Activated naive CD8-positive, alpha-beta T cell treated with anti-CD3 and anti-CD28 coated beads, Interleukin-2, amount 10 ng/mL, durations not matched to agents 7 days and 5 days (primary cell): ENCODE measurements at regions not wholly inside any gene's neighbourhood (a gene's known extent, or its start where the extent isn't known, plus 50 kb on each side); places are given as distances from the start of the nearest gene placed in this dataset.

ENCODE experiments used
- ATAC-seq: fragments of 150-1000 bp; cut with Tn5 transposase; one replicate; pipeline ENCODE4 v1.10.0; 2021; ENCODE audit warnings: low read depth, moderate library complexity
- POLR2A ChIA-PET: fragments of 350-600 bp; sonication (Branson Sonifier 250); formaldehyde crosslinking; loops from one replicate; lab custom pipeline; 2021; ENCODE audit warnings: antibody characterized with exemption; lab: Charles Lee
- DNase-seq: peaks from one replicate; pipeline ENCODE4 v3.0.0; 2021
- H3K27ac Mint-ChIP-seq: one replicate; pipeline ENCODE4 v1.8.0; 2022; ENCODE audit warnings: mild to moderate bottlenecking, mixed read lengths
- H3K27me3 Mint-ChIP-seq: one replicate; pipeline ENCODE4 v1.8.0; 2022; ENCODE audit warnings: mild to moderate bottlenecking, moderate library complexity, mixed read lengths
- H3K36me3 Mint-ChIP-seq: one replicate; pipeline ENCODE4 v1.8.0; 2021; ENCODE audit warnings: mild to moderate bottlenecking, mixed read lengths
- H3K4me1 Mint-ChIP-seq: one replicate; pipeline ENCODE4 v1.8.0; 2021; ENCODE audit warnings: mixed read lengths
- H3K4me3 Mint-ChIP-seq: one replicate; pipeline ENCODE4 v1.8.0; 2022; ENCODE audit warnings: mild to moderate bottlenecking, moderate library complexity, mixed read lengths
- H3K9me3 Mint-ChIP-seq: one replicate; pipeline ENCODE4 v1.8.0; 2021; ENCODE audit warnings: mixed read lengths

DNA sequence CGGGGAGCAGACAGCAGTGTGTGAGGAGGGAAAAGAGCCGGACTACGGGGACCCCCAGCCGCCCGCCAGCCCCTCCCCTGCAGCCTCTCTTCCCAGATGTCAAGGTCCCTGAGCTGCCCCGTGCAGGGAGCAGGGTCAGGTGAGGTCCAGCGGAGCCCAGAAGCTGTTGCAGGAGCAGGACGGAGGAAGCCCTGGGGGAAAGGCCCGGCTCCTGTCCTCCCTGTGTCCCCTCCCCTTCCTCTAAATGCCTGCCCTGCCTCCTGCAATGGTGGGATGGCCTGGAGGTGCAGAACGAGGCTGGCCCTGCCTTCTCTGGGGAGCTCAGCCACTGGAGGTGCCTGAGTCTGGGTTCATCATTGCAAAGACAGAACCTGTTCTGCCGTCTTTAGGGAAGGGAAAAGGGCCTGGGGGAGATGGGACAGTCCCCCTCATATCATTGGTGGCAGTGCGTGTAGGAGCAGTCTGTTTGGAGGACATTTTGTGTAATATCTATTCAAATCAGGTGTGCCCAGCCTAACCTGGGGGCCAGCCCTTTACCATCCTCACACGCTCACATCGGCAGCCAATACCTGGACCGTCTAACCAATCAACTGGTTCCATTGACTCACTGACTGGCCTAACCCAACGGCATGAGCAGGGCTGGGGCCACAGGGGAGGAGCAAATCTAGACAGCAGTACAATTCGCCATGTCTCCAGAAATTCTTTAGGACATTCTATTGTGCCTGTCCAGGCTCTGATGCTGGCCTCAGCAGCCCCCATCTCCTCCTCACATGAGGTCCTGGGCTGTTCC is 364.1 kb upstream of the SFSWAP start:
- ATAC-seq (no peak), DNase-seq (no peak)
- H3K27ac Mint-ChIP-seq: no peak overlapping the region
- peaks cover 4% of the 10 kb centered on the region for H3K27me3 Mint-ChIP-seq
- no peaks in the 10 kb centered on the region for H3K36me3 Mint-ChIP-seq
- POLR2A ChIA-PET: no interaction called here
- no peak overlapping the region for H3K4me3 Mint-ChIP-seq
- H3K4me1 Mint-ChIP-seq: no peaks in the 10 kb centered on the region
- no peaks in the 10 kb centered on the region for H3K9me3 Mint-ChIP-seq

- no peaks in the 10 kb centered on the region for H3K4me1 Mint-ChIP-seq
- no peaks in the 10 kb centered on the region for H3K9me3 Mint-ChIP-seq
- H3K27me3 Mint-ChIP-seq: peaks cover 4% of the 10 kb centered on the region
- H3K36me3 Mint-ChIP-seq: no peaks in the 10 kb centered on the region
- no peak overlapping the region for H3K27ac Mint-ChIP-seq
- POLR2A ChIA-PET: no interaction called here
- no peak for DNase-seq
- H3K4me3 Mint-ChIP-seq: no peak overlapping the region
- no peak for ATAC-seq
Measured at GRCh38 chr12:131347345-131347714, 363.6 kb upstream of the SFSWAP start.

DNA sequence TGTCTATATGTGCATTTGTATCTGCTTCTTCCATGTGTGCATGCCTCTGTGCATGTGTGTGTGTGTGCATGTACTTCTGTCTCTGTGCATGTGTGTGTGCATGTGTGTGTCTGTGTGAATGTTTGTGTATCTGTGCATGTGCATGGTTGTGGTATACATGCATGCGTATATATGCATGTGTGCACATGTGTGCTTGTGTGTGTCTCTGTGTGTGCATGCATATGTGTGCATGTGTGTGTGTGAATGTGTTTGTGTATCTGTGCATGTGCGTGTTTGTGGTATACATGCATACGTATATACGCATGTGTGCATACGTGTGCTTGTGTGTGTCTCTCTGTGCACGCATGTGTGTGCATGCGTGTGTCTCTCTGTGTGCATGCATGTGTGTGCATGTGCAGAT is 363.2 kb upstream of the SFSWAP start:
- no peak for ATAC-seq
- H3K36me3 Mint-ChIP-seq: no peaks in the 10 kb centered on the region
- H3K27me3 Mint-ChIP-seq: peaks cover 4% of the 10 kb centered on the region
- no peaks in the 10 kb centered on the region for H3K9me3 Mint-ChIP-seq
- POLR2A ChIA-PET: no interaction called here
- DNase-seq: no peak
- no peak overlapping the region for H3K27ac Mint-ChIP-seq
- no peaks in the 10 kb centered on the region for H3K4me1 Mint-ChIP-seq
- no peak overlapping the region for H3K4me3 Mint-ChIP-seq

GRCh38 chr12:131348231-131348630 is 362.7 kb upstream of the SFSWAP start:
- H3K9me3 Mint-ChIP-seq: no peaks in the 10 kb centered on the region
- no peaks in the 10 kb centered on the region for H3K4me1 Mint-ChIP-seq
- no peak overlapping the region for H3K4me3 Mint-ChIP-seq
- H3K36me3 Mint-ChIP-seq: no peaks in the 10 kb centered on the region
- ATAC-seq (no peak), DNase-seq (no peak)
- H3K27ac Mint-ChIP-seq: no peak overlapping the region
- POLR2A ChIA-PET: no interaction called here
- H3K27me3 Mint-ChIP-seq: peaks cover 4% of the 10 kb centered on the region

- no peak overlapping the region for H3K4me3 Mint-ChIP-seq
- no peaks in the 10 kb centered on the region for H3K9me3 Mint-ChIP-seq
- POLR2A ChIA-PET: no interaction called here
- H3K27ac Mint-ChIP-seq: no peak overlapping the region
- ATAC-seq (no peak), DNase-seq (no peak)
- H3K36me3 Mint-ChIP-seq: no peaks in the 10 kb centered on the region
- no peaks in the 10 kb centered on the region for H3K4me1 Mint-ChIP-seq
- peaks cover 4% of the 10 kb centered on the region for H3K27me3 Mint-ChIP-seq
Measured at GRCh38 chr12:131348646-131349045, 362.2 kb upstream of the SFSWAP start.

DNA sequence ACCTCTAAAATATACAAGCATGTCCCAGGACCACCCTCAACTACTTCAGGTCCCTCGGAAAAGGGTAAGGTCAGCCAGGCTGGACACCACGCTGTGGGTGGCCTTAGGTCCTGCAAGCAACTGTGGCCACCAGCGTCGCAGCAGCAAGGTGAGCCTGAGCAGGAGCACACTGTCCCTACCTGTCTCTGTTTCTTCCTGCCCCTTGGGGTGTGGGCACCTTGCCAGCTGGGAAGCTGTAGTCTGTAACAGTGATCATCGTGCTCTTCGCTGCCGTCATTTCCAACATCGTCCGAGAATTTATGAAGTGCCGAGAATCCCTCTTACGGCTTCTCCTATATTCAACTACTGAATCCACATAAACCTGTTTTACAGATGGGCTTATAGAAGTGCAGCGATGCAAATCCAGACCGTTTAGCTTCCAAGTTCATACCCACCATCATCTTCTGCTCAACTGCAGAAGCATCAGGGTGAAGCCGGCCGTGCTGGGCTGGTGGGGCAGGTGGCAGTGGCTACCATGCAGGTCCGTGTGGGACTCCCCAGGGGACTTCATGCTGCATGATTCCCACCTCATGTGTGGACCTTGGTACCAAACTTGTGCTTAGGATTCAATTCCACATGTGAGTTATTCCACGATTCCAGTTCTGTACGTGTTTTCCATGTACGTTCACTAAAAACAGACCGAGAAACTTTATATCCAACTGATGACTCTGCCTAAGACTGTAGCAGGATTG is 361.3 kb upstream of the SFSWAP start:
- Mint-ChIP-seq H3K36me3 (no peaks in the 10 kb centered on the region), H3K4me1 (no peaks in the 10 kb centered on the region), H3K9me3 (no peaks in the 10 kb centered on the region), H3K4me3 (no peak overlapping the region), H3K27me3 (peaks cover 4% of the 10 kb centered on the region), H3K27ac (no peak overlapping the region)
- ATAC-seq: no peak
- DNase-seq: no peak
- POLR2A ChIA-PET: no interaction called here

DNA sequence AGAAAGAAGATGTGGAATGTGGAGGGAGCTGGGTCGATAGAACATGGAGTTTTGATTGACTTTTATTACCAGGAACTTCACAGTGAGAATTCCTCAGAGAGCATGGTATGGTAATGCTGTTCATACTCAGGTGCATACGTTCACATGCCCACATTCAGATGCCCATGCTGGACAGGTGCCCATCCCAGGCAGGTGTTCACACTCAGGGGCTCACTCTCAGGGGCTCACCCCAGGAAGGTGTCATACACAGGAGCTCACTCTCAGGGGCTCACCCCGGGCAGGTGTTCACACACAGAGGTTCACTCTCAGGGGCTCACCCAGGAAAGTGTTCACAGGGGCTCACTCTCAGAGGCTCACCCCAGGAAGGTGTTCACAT is 360.0 kb upstream of the SFSWAP start:
- Mint-ChIP-seq H3K4me3 (no peak overlapping the region), H3K9me3 (no peaks in the 10 kb centered on the region), H3K27me3 (peaks cover 4% of the 10 kb centered on the region)

DNA sequence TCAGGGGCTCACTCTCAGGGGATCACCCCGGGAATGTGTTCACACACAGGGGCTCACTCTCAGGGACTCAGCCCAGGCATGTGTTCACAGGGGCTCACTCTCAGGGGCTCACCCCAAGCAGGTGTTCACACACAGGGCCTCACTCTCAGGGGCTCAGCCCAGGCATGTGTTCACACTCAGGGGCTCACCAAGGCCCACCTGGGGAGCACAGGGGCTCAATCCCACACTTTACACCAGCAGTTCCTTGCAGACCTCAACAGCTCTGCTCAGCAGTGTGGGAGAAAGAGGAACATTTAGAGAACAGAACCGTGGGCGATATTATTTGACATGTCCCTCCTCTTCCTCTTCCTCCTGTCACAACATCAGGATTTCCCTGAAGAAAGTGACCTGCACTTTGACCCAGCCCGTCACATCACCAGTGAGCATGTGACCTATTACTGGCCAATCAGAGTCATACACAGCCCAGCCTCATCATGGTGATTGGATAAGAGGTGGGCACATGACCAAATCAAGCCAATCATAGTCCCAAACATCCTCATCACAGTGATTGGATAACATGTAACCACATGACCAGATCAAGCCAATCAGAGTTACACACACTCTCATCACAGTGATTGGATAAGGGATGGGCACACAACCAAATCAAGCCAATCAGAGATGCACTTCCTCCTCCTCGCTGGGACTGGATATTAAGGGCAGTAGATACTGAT is 359.4 kb upstream of the SFSWAP start:
- no peak overlapping the region for H3K4me3 Mint-ChIP-seq
- ATAC-seq (no peak), DNase-seq (no peak)
- peaks cover 4% of the 10 kb centered on the region for H3K27me3 Mint-ChIP-seq
- no peaks in the 10 kb centered on the region for H3K4me1 Mint-ChIP-seq
- H3K36me3 Mint-ChIP-seq: no peaks in the 10 kb centered on the region
- H3K27ac Mint-ChIP-seq: no peak overlapping the region
- no peaks in the 10 kb centered on the region for H3K9me3 Mint-ChIP-seq
- POLR2A ChIA-PET: no interaction called here

More for the DNA sequence above, 360.0 kb upstream of the SFSWAP start:
- Mint-ChIP-seq H3K4me1 (no peaks in the 10 kb centered on the region), H3K27ac (no peak overlapping the region), H3K36me3 (no peaks in the 10 kb centered on the region)
- no peak for ATAC-seq
- no peak for DNase-seq
- POLR2A ChIA-PET: no interaction called here

DNA sequence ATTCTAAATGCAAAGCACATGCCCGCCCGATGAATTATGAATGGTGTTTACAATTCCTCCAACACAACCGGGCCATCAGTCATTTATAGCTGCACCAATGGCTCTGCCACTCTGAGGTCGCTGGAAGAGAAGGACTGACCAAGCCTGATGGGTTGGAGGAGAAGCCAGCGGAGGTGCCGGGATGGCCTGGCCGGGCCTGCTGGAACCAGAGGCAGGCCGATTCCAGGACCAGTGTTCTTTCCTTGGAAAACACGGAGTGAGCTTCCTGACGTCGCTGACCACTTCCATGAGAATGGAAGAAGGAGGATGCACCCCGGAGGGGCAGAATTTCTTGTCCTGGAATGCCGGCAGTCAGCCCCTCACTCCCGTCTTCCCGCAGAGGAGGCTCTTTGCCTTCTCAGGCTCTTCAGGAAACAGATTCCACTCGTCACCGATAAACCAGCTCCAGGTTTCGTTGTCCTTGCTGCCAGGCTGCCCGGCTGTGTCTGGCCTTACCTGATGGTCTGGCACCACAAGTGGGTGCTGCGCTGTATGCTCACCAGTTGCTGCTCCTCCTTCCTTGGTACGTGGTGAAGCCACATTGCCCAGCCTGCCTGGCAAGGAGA is 358.5 kb upstream of the SFSWAP start:
- no peaks in the 10 kb centered on the region for H3K9me3 Mint-ChIP-seq
- no peaks in the 10 kb centered on the region for H3K36me3 Mint-ChIP-seq
- no peak overlapping the region for H3K4me3 Mint-ChIP-seq
- ATAC-seq: no peak
- H3K27me3 Mint-ChIP-seq: peaks cover 4% of the 10 kb centered on the region
- H3K27ac Mint-ChIP-seq: no peak overlapping the region
- no peak for DNase-seq
- POLR2A ChIA-PET: no interaction called here
- no peaks in the 10 kb centered on the region for H3K4me1 Mint-ChIP-seq

DNA sequence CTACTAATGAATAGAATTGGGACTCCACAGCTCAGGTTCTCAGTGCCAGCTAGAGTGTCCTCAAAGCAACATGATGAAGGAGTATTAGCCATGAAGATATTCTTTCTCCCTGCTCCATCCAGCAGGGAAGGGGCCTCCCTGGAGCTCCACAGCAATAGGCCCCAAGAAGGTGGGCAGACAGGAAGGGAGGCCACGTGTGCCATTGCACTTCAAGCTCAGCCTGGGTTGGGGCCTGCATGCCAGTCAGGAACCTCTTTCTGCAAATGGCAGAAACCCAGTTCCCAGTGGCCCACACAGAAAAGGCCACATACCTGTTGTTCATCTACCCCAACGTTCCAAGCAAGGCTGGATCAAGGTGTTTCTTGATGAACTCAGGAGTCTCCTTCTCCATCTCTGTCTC is 357.5 kb upstream of the SFSWAP start:
- H3K27me3 Mint-ChIP-seq: peaks cover 4% of the 10 kb centered on the region
- no peaks in the 10 kb centered on the region for H3K36me3 Mint-ChIP-seq
- ATAC-seq: no peak
- no peak overlapping the region for H3K27ac Mint-ChIP-seq
- POLR2A ChIA-PET: no interaction called here
- H3K9me3 Mint-ChIP-seq: no peaks in the 10 kb centered on the region
- no peak overlapping the region for H3K4me3 Mint-ChIP-seq
- no peak for DNase-seq
- no peaks in the 10 kb centered on the region for H3K4me1 Mint-ChIP-seq

GRCh38 chr12:131353826-131354225 is 357.1 kb upstream of the SFSWAP start:
- H3K4me3 Mint-ChIP-seq: no peak overlapping the region
- no peak for ATAC-seq

DNA sequence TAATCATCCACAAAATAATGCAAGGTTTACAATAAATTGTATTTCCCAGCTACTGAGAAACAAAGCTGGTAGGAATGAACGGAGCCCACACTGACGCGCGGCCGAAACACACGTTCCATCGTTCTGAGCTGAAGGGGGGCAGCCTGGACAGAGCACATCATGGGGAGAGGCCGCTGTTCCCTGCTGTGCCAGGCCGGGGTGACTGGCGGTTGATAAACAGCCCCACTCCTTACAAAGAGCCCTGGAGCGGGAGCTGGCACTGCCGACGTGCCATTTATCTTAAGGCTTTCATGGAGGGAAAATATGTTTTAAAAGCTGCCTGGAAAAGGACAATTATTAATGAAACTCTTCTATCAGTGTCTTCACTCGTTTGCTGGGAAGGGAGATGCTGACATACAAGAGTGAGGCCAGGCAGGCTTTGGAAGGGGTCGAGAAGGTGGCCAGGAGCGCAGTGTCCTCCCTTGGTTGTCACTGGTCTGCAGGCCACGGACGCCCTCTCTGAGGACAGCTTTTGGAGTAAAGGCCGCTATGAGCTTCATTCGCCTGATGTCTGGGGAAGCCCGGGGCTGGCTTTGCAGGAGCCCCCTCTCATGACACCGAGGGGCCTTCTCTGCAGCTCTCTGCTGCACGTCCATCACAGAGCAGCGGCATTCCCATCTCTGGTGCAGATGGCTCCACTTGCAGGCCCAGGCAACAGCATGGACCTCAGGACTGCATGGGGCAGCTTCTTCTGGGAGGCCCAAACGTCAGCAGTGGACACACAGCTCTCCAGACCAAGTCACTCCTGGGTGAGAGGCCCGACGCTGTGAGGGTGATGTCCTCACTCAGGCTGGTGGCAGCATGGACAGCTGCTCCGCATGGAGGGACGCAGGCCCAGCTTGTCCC is 355.3 kb upstream of the SFSWAP start:
- DNase-seq: no peak
- Mint-ChIP-seq H3K36me3 (no peaks in the 10 kb centered on the region), H3K9me3 (no peaks in the 10 kb centered on the region), H3K27ac (no peak overlapping the region), H3K4me3 (no peak overlapping the region), H3K4me1 (no peaks in the 10 kb centered on the region), H3K27me3 (peaks cover 6% of the 10 kb centered on the region)
- POLR2A ChIA-PET: no interaction called here
- no peak for ATAC-seq

More at GRCh38 chr12:131353826-131354225, 357.1 kb upstream of the SFSWAP start:
- no peak overlapping the region for H3K27ac Mint-ChIP-seq
- DNase-seq: no peak
- POLR2A ChIA-PET: no interaction called here
- peaks cover 4% of the 10 kb centered on the region for H3K27me3 Mint-ChIP-seq
- no peaks in the 10 kb centered on the region for H3K36me3 Mint-ChIP-seq
- H3K4me1 Mint-ChIP-seq: no peaks in the 10 kb centered on the region
- H3K9me3 Mint-ChIP-seq: no peaks in the 10 kb centered on the region
